ENCODE measurements at regions not wholly inside any gene's neighbourhood (a gene's known extent, or its start where the extent isn't known, plus 50 kb on each side); places are given as distances from the start of the nearest gene placed in this dataset.
A peak's percentile ranks its signal among the peaks of the same experiment; 100 is the strongest.

DNA sequence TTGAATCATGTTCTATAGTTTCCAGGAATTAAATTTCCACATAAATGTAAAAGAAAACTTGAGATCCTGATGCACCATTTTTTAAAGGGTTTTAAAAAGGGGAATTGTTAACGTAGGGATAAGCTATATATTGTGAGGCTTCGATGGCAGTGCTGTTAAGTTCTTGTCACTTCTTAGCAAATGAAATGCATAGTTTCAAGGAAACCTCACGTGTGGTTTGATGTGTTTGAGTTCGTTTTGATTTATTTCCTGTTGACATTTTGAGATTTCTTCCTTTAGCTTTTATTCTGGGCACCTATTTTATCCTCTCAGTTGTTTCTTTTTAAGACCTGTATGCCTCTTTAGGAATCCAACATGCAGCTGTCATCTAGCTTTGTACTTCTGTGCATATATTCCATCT is 301.0 kb downstream of the DOCK8 start:
- ATAC-seq: no peak

DNA sequence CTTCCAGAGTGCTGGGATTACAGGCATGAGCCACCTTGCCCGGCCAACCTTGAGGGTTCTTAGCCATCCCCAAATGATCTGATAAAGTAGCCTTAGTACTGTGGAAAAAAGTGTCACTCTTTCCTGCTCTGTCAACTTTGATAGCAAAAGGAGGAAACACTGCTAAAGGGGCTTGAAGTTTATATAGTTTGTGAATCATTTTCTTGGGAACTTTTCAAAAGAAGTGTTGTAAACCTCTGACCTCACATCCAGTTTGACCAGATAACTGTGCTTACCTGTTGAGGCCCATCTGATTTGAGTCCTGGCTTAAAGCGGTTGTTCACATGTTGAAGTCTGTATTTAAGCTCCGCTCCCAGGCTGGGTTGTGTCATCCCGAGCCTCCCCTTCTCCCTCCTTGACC is 303.3 kb downstream of the DOCK8 start:
- DNase-seq (ENCODE audit: low spot score) (no peak), ATAC-seq (no peak)

More for the DNA sequence above, 301.0 kb downstream of the DOCK8 start:
- no peak for DNase-seq (ENCODE audit: low spot score)

DNA sequence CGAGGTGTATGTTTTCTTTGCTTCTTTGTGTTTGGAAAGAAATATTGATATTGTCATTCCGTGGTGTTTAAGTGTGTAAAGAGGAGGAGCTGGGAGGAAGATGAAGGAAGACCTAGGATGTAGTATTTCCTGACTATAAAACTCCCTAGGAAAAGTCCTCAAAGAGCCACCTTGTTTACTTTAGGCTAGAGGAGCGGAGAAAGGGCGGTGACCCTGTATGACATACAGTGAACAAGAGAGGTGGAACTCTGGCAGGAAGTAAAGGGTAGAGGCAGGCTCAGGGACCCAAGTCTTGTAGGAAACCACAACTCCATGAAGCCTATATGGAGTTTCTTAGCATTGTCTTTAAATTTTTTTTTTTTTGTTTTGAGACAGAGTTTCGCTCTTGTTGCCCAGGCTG is 303.9 kb downstream of the DOCK8 start:
- no peak for ATAC-seq
- no peak for DNase-seq (ENCODE audit: low spot score)

DNA sequence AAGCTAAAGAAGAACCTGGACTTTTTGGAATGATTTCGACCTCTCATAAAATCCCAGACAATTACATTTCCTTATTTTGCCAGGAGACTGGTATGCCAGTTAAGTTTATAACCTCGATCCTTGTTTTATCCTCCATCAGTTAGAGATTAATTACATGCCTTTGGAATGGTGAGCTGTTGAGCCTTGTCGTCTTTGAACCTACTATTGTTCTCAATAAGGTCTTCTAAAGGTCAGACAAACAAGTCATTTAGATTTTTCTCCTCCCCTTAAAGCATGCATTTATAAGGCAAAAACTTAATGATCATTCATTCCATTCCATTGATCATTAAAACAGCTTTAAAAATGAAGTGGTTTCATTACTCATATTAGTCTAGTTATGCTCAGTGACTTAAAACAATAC is 304.9 kb downstream of the DOCK8 start:
- DNase-seq (ENCODE audit: low spot score) (no peak), ATAC-seq (no peak)

DNA sequence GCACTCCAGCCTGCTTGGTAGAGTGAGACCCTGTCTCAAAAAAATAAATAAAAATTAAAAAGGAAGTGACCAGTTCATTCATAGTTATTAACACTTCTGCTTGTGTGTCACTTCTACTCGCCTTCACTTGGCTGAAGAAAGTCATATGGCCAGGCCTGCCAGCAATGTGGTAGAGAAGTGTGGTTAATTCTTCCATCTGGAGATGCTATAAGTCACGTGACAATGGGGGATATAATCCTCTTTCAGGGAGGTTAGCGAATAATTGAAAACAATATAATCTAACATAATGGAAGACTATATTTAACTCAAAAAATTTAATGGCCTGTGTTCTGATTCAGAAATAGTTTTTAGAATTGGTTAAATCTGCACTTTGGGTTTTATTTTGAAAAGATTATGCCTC is 305.6 kb downstream of the DOCK8 start:
- ATAC-seq (no peak), DNase-seq (ENCODE audit: low spot score) (no peak)

DNA sequence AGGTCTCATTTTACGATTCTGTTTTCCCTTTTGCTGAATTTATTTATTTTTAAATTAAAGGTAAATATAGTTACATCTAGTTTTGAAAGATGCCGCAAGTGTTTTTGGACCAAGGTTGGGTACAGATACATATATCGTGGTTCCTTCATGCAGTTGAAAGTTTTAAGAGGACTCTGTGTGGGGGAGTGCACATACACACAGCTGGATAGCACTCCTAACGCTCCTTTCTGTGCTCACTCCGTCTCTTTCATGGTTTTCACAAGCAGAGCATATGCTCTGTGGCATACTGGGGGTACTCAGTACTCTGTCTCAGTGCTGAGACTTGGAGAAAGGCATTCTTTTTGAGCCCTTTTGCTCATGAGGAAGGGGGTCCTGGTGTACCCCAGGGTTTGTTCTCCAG is 307.5 kb downstream of the DOCK8 start:
- ATAC-seq: no peak
- DNase-seq (ENCODE audit: low spot score): no peak

DNA sequence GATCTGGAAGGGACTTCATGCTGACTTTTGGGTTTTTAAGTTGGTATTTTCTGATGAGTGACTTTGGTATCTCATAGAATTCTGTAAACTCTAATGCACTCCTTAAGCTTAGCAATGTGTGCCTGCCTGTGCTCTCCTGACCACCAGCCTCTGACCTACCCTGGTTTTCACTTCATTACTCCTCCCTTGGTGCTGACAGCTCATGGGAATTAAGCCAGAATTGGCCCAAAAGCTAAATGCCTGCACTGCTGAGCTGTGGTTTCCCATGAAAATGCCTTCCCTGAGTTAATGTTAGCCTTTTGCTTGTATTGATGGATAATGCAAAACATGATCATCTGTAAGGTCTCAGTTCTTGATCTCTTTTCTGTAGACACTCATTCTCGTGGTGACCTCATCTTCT is 308.0 kb downstream of the DOCK8 start:
- no peak for DNase-seq (ENCODE audit: low spot score)
- no peak for ATAC-seq

DNA sequence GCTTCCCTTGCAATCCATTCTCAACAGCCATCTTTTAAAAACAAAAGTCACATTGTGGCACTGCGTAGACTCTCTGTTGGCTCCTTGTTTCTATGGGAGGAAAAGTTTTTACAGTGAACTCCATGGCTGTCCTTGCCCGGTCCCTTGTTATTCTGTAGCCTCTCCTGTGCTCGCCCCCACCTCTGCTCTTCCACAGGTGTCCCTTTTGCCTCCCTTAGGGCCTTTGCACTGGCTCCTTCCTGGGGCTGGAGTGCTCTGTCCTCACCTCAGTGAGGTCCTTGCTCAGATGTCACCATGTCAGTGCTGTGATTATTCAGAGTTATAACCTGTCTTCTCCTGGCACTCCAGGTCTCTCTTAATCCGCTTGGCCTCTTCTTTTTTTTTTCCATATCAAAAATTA is 308.8 kb downstream of the DOCK8 start:
- ATAC-seq: no peak
- no peak for DNase-seq (ENCODE audit: low spot score)

DNA sequence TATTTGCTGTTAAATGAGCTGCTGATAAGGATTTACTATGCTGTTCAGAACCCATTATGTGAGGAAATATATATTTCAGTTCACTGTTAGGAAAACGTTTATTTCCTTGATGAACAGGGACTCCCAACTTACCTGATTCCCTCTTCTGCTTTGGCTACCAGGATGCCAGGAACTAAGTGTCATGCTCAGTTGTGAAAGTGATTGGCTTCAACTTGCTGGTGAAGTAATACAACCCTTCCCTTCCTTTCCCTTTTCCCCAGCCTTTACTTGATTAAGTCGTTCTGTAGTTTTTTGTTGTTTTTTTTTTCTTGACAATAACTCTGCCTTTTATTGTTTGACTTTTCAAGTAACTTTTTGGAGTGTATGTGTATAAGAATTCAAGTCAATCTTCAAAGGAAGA is 309.3 kb downstream of the DOCK8 start:
- DNase-seq (ENCODE audit: low spot score) (no peak), ATAC-seq (no peak)

DNA sequence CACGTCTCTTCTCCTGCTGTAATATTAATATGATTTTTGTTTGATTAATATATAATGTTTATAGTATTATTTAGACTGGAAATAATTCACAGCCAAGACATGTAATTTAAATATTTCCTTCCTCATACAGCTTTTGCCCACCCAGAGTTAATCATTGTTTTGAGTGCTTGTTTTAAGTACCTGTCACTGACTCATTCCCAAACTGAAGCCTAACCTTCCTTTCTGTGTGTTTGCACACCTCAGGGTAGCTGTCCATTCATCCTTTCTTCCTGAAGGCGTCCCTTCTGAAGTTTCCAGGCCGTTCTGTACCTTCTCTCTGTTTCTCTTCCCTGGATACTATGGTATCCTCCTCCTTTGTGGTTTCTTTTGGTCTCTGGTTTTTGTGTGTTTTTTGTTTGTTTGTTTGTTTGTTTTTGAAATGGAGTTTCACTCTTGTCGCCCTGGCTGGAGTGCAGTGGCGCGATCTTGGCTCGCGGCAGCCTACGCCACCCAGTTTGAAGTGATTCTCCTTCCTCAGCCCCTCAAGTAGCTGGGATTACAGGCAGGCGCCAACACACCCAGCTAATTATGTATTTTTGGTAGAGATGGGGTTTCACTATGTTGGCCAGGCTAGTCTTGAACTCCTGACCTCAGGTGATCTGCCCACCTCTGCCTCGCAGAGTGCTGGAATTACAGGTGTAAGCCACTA is 312.4 kb downstream of the DOCK8 start:
- no peak for DNase-seq (ENCODE audit: low spot score)
- no peak for ATAC-seq

DNA sequence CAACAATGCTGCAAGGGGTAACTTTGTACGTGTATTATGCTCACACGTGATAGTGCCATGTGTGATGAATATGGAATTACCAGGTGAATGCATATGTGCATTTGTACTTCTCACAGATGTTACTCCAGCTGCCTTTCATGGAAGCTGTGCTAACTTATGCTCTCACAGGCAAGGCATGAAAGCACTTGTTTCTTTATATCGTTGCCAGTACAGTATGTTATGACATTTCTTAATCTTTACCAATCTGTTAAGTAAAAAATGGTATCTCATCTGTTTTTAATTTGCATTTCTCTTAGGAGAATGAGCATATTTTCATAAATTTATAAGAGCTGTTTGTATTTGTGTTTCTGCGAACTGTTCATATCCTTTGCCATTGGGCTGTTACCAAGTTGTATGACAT is 311.8 kb upstream of the DMRT1 start:
- ATAC-seq: no peak

DNA sequence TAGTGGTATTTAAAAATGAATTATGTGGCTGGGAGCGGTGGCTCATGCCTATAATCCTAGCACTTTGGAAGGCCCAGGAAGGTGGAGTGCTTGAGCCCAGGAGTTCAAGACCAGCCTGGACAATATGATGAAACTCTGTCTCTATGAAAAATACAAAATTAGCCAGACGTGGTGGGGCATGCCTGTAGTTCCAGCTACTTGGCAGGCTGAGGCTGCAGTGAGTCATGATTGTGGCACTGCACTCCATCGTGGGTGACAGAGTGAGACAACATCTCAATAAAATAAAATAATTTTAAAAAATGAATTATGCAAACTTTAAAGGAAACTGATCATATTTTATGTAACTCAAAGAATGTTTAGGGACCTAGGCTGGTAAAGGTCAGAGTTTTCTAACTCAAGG is 310.8 kb upstream of the DMRT1 start:
- ATAC-seq: no peak
- DNase-seq (ENCODE audit: low spot score): no peak

More for the DNA sequence above, 311.8 kb upstream of the DMRT1 start:
- DNase-seq (ENCODE audit: low spot score): no peak

DNA sequence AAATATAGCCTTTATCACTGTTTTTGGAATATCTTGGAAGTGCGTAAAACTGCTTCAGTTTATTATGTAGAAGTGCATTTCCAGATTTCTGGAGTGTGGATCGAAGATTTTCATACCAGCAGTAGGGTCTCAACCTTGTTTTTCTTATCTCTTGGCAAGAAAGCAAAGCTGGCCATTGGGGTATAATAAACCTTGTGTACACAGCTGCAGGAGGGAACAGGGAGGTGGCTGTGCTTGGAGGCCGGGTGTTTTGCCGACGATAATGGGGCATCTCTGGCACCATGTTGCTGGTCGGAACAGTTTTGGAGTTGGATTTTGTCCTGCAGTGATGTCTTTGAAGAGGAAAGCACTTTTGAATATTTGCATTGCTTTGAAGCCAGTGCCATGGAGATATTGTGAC is 308.8 kb upstream of the DMRT1 start:
- ATAC-seq (no peak), DNase-seq (ENCODE audit: low spot score) (no peak)

DNA sequence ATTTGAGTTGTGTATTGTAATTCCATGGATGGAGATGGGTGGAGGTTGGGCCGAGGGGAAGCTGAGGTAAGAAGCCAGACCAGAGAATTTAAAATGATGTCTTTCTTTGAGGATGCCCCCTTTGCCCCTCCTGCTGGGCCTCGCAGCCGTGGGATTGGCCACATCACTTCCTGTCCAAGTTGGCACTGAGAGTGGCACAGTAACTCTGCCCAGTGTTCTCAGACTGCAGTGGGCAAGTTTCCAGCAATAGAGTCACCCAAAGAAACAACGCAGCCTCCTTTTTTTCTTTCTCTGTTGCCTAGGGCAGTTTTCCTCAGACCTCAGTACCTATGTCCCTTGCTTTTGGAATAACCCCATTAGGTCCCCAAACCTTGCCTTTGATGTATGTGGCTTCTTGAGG is 306.6 kb upstream of the DMRT1 start:
- DNase-seq (ENCODE audit: low spot score) (no peak), ATAC-seq (no peak)

DNA sequence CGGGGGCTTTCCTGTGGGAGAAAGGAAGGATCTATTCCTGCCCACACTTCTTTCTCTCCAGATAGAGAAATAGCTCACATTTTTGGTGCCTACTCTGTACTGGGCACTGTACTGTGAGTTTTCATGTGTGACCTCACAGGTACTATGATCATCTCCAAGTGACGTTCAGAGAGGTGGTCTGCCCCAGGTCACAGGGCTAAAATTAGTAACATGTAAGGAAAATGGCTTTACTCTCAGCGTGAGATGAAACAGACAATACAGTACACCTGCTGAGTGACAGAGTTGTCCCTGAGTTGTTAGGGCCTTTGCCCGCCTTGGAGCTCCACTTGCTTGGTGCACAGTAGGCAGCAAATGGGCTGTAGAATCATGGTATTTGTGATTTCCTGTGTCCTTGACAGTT is 306.1 kb upstream of the DMRT1 start:
- DNase-seq (ENCODE audit: low spot score): no peak
- no peak for ATAC-seq

DNA sequence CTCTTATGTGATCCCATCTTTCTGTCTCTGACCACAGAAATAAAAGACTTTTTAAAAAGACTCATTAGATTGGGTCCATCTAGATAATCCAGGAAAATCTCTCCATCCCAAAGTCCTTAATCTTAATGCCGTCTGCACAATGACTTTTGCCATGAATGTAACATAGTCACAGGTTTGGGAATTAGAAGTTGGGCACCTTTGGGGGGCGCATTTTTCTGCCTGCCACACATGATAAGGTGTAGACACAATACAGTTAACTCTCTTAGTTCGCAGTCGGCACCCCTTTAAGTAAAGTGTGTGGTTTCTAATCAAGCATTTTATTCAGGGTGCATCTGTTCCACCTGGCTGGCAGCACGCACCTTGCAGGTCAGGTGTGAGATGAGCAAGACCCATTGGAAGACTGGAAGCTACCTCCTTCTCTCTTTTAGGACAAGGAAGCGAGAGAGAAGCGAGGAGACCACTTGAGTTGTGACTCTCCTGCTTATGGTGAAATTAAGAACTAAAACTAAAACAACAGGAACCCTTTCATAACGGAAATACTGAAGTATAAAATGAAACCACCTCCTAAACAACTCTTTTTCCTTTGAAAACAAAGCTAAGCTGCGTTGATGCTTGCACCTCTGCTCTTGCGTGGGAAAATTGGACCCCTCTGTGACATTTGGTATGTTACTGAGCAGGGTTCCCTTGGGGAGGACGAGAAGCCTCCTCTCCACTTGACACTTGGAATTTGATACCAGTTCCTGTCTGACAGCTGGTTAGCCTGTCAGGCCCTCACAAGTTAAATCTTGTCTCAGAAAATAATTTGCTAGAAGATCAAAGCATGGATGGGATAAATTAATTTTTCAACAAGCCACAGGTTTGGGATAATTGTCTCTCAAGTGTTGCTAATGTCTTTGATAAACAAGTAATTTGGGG is 304.6 kb upstream of the DMRT1 start:
- DNase-seq (ENCODE audit: low spot score) (no peak), ATAC-seq (no peak)

DNA sequence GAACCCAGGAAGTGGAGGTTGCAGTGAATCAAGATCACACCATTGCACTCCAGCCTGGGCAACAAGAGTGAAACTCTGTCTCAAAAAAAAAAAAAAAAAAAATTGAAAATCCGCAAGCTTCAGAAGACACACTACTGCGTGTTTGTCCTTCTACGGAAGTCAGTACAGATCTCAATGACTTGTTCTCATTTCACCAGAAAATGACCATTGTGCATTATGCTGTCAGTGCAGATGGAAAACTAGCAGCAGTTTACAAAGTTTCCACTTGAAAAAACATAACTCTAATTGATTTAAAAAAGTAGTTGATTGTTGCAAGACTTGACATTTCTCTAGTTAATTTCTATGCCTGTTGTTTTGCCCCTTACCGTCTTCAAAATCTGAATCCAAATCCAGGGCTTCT is 298.0 kb upstream of the DMRT1 start:
- DNase-seq (ENCODE audit: low spot score) (no peak), ATAC-seq (no peak)

DNA sequence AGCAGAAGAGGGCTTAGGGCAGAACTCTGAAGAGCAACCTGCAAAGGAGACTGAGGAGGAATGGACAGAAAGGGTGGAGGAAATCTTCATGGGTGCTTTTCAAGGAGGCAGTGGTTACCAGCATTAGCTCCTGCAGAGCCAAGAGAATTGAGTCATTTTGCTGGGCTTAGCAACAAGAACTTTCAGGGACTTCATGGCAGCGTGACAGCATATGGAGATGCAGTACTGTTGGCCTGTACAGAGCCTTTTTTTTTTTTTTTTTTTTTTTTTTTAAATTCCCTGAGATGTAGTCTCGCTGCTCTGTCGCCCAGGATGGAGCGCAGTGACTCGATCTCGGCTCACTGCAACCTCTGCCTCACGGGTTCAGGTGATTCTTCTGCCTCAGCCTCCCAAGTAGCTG is 296.0 kb upstream of the DMRT1 start:
- no peak for ATAC-seq
- DNase-seq (ENCODE audit: low spot score): no peak

DNA sequence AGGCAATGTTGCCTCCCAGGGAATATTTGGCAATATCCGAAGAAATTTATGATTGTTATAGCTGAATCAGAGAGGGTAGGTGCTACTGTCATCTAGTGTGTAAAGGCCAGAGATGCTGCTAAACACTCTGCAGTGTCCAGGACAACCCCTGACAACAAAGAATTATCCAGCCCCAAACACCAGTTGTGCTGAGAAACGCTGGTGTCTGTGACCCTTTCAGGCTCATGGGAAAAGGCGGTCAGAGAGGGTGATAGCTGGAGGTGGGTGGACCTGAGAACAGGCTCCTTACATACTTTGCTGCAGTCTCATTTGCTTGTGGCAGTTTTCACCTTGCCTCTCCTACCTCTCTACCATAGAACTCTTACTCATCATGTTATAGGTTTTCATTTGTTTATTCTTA is 295.3 kb upstream of the DMRT1 start:
- DNase-seq (ENCODE audit: low spot score): no peak
- ATAC-seq: no peak

DNA sequence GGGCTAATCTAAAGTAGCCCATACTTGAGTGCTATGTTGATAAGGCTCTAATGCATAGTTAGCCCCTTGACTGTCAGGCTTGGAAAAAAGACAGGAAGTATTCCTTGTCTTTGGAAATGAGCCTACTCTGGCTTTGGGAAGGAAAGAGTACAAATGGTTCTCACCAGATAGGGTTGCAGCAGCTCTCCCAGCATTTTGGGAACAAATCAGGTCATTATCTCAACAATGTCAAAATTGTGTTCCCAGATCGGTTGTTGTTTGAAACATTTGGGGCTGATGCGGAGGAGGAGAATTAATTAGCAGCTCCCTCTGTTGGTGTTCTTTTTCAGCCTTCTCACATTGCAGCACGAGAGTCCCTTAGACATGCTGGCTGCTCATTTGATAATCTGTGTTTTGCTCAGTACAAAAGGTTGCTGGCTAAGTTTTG is 294.7 kb upstream of the DMRT1 start:
- ATAC-seq (peak; percentile 78), DNase-seq (ENCODE audit: low spot score) (no peak)

DNA sequence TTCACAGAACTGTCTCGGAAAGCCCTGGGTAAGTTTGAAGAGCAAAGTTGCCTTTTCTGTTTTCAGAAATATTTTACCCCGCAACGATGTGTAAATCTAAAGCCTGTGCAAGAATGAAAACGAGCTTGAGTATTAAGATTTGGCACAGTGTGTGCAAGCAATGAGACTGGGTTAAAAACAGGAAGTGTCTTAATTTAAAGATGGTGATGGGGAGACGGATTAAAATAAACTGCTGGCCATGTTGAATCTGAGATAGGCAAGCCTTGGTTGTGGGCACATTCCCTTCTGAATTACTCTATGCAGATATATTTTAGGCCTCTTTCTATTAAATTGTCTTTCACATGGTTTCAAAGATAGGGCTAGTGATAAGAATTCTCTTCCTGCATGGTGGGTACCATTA is 294.2 kb upstream of the DMRT1 start:
- no peak for ATAC-seq
- no peak for DNase-seq (ENCODE audit: low spot score)

DNA sequence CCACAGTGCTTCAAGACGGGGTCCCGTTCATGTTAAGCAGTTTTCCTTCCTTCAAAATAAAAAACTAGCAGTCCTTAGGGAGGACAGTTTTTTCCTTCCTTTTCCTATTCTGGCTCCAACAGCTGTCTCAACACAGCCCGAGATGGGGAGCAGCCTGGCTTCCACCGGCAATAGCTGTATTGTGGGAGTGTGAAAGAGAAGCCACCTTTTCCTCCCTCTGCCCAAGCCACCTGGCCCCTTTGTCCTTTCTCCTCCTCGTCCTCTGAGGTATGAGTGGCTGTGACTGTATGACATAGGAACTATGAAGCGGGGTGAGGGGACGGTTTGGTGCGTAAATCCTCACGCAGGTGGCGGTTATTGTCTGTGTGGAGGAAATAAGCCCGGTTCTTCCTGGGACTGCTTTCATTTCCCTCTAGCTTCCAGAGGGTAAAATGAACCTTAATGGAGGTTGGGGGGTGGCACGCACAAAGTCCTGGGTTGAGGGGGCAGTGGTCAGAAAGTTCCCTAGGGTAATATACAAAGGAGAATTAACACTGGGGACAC is 292.0 kb upstream of the DMRT1 start:
- no peak for DNase-seq (ENCODE audit: low spot score)
- ATAC-seq: no peak

Measured in left lobe of liver (tissue), 2 donors.